Keratinocyte (primary cell): ENCODE measurements at regions not wholly inside any gene's neighbourhood (a gene's known extent, or its start where the extent isn't known, plus 50 kb on each side); places are given as distances from the start of the nearest gene placed in this dataset.

Experiments
- DNase-seq: peaks from one replicate; pipeline ENCODE4 v3.0.0-alpha.2; 2011; ENCODE audit warnings: low read depth, missing footprints, low spot score
- FAIRE-seq: peaks from 2 replicates; lab custom pipeline; 2011; peaks lifted over from hg19 to GRCh38; lab: Jason Lieb, UNC
- H2AFZ ChIP-seq: 2 replicates; pipeline ENCODE4 v1.6.0; 2012; ENCODE audit warnings: low read length, control low read depth, inconsistent platforms; ENCODE audit not compliant: control insufficient read depth
- H3K27ac ChIP-seq: 2 replicates; pipeline ENCODE4 v1.5.1; 2011; ENCODE audit warnings: low read length; ENCODE audit not compliant: control insufficient read depth, insufficient read depth
- H3K27me3 ChIP-seq: 3 replicates; pipeline ENCODE4 v1.6.0; 2011; ENCODE audit warnings: low read length; ENCODE audit not compliant: control insufficient read depth, insufficient read depth; ENCODE audit errors: extremely low read depth
- H3K36me3 ChIP-seq, 2 experiments: 2 replicates in 1 of 2; 3 replicates in 1 of 2; pipeline ENCODE4 v1.5.1; 2011; ENCODE audit warnings: low read length in 2 of 2, mild to moderate bottlenecking in 1 of 2; ENCODE audit not compliant: control insufficient read depth in 2 of 2, insufficient read depth in 2 of 2; ENCODE audit errors: extremely low read depth in 1 of 2
- H3K4me1 ChIP-seq: 3 replicates; pipeline ENCODE4 v1.5.1; 2011; ENCODE audit warnings: low read length; ENCODE audit not compliant: control insufficient read depth, insufficient read depth; ENCODE audit errors: extremely low read depth
- H3K4me2 ChIP-seq: 3 replicates; pipeline ENCODE4 v1.6.0; 2011; ENCODE audit warnings: low read depth, low read length; ENCODE audit not compliant: control insufficient read depth, insufficient read depth; ENCODE audit errors: extremely low read depth
- H3K4me3 ChIP-seq, 3 experiments: fragments of 200-600 bp in 1 of 3; sonication (generic) in 1 of 3; 2 replicates in 2 of 3; 3 replicates in 1 of 3; pipeline ENCODE4 v1.5.1; 2011 to 2016; ENCODE audit warnings: low read length in 3 of 3, mild to moderate bottlenecking in 3 of 3, control low read depth in 2 of 3, inconsistent platforms in 1 of 3, low read depth in 1 of 3, mixed read lengths in 1 of 3, mixed run types in 1 of 3, moderate library complexity in 1 of 3; ENCODE audit not compliant: control insufficient read depth in 2 of 3, insufficient read depth in 2 of 3; ENCODE audit errors: extremely low read depth in 1 of 3
- H3K79me2 ChIP-seq: 2 replicates; pipeline ENCODE4 v1.6.0; 2012; ENCODE audit warnings: low read length; ENCODE audit not compliant: control insufficient read depth, insufficient read depth
- H3K9ac ChIP-seq: 3 replicates; pipeline ENCODE4 v1.6.0; 2011; ENCODE audit warnings: low read length; ENCODE audit not compliant: control insufficient read depth, insufficient read depth; ENCODE audit errors: extremely low read depth
- H3K9me1 ChIP-seq: 3 replicates; pipeline ENCODE4 v1.6.0; 2011; ENCODE audit warnings: low read length; ENCODE audit not compliant: control insufficient read depth, insufficient read depth; ENCODE audit errors: extremely low read depth
- H3K9me3 ChIP-seq: 2 replicates; pipeline ENCODE4 v1.5.1; 2012; ENCODE audit warnings: low read depth, low read length; ENCODE audit not compliant: control insufficient read depth
- H4K20me1 ChIP-seq: 3 replicates; pipeline ENCODE4 v1.6.0; 2011; ENCODE audit warnings: low read length; ENCODE audit not compliant: control insufficient read depth, insufficient read depth; ENCODE audit errors: extremely low read depth
- EZH2 ChIP-seq: IDR thresholded peaks from one replicate; pipeline ENCODE4 v1.6.1; 2012; ENCODE audit warnings: inconsistent platforms, mild to moderate bottlenecking, low read length, moderate library complexity
- dilution Hi-C: fragments of 300-500 bp; cut with MboI; formaldehyde crosslinking; loops from one replicate; pipeline ENCODE4 v1.7.0; 2020; ENCODE audit warnings: low sequenced_read_pairs; ENCODE audit not compliant: extremely low pct_ligation_motif_present
- TF ChIP-seq, protein P1 (sequence below), 3 experiments: IDR thresholded peaks in 1 of 3; conservative IDR thresholded peaks in 1 of 3; optimal IDR thresholded peaks in 1 of 3; 2 replicates in 2 of 3; 3 replicates in 1 of 3; pipeline versions ENCODE3 to v1.5.1; 2011; ENCODE audit warnings: low read length in 3 of 3, mild to moderate bottlenecking in 3 of 3, moderate library complexity in 2 of 3, control low read depth in 1 of 3, inconsistent platforms in 1 of 3; ENCODE audit not compliant: insufficient read depth in 2 of 3; ENCODE audit errors: extremely low read depth in 1 of 3

DNA sequence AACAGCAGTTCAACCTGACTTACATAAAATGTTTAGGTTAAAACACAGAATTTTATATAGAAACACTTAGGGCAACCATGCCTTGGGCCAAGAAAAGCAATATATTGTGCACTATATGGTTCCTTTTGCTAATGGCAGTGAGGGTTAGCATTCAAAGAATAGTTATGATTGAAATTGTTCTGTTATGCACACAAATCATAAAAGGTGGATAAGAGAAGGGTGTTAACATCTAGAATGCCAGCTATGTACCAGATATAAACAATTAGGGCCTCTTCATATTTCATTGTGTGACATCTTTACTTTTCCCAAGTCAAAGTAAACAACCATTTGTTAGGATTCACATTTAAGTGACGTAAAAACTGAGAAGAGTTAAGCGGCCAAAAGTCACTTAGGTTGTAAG is 308.0 kb upstream of the B3GALT2 start:
- TF ChIP-seq, protein P1, sequence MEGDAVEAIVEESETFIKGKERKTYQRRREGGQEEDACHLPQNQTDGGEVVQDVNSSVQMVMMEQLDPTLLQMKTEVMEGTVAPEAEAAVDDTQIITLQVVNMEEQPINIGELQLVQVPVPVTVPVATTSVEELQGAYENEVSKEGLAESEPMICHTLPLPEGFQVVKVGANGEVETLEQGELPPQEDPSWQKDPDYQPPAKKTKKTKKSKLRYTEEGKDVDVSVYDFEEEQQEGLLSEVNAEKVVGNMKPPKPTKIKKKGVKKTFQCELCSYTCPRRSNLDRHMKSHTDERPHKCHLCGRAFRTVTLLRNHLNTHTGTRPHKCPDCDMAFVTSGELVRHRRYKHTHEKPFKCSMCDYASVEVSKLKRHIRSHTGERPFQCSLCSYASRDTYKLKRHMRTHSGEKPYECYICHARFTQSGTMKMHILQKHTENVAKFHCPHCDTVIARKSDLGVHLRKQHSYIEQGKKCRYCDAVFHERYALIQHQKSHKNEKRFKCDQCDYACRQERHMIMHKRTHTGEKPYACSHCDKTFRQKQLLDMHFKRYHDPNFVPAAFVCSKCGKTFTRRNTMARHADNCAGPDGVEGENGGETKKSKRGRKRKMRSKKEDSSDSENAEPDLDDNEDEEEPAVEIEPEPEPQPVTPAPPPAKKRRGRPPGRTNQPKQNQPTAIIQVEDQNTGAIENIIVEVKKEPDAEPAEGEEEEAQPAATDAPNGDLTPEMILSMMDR (optimal IDR thresholded peaks at IDR 0.05 in 1 of 3, IDR thresholded peaks at IDR 0.05 in 1 of 3, conservative IDR thresholded peaks at IDR 0.05 in 1 of 3; ENCODE audit: extremely low read depth in 1 of 3, insufficient read depth in 2 of 3, low read length in 3 of 3) = no peak
- TF ChIP-seq EZH2 = no peak
- dilution Hi-C loops = no loop called here
- H3K9ac ChIP-seq = no peak overlapping the region
- H2AFZ ChIP-seq = no peak overlapping the region
- H3K9me1 ChIP-seq = no peaks in the 10 kb centered on the region
- DNase-seq (no peak), FAIRE-seq (no peak)
- no peak overlapping the region for H3K4me3 ChIP-seq
- no peaks in the 10 kb centered on the region for H3K9me3 ChIP-seq
- H4K20me1 ChIP-seq = no peaks in the 10 kb centered on the region
- H3K79me2 ChIP-seq = no peaks in the 10 kb centered on the region
- H3K4me2 ChIP-seq = no peak overlapping the region
- no peaks in the 10 kb centered on the region for H3K36me3 ChIP-seq
- no peaks in the 10 kb centered on the region for H3K4me1 ChIP-seq
- H3K27ac ChIP-seq = no peak overlapping the region
- H3K27me3 ChIP-seq = no peaks in the 10 kb centered on the region

- no peaks in the 10 kb centered on the region for H3K79me2 ChIP-seq
- no peaks in the 10 kb centered on the region for H3K27me3 ChIP-seq
- no peaks in the 10 kb centered on the region for H3K9me1 ChIP-seq
- no peaks in the 10 kb centered on the region for H4K20me1 ChIP-seq
- no peak overlapping the region for H3K4me3 ChIP-seq
- H3K27ac ChIP-seq = no peak overlapping the region
- peaks cover 5% of the 10 kb centered on the region for H3K4me1 ChIP-seq
- no peaks in the 10 kb centered on the region for H3K9me3 ChIP-seq
- no peak overlapping the region for H3K9ac ChIP-seq
- dilution Hi-C loops = no loop called here
- H2AFZ ChIP-seq = no peak overlapping the region
- DNase-seq = no peak
- TF ChIP-seq, protein P1 (optimal IDR thresholded peaks at IDR 0.05 in 1 of 3, IDR thresholded peaks at IDR 0.05 in 1 of 3, conservative IDR thresholded peaks at IDR 0.05 in 1 of 3; ENCODE audit: extremely low read depth in 1 of 3, insufficient read depth in 2 of 3, low read length in 3 of 3) = no peak
- TF ChIP-seq EZH2 = no peak
- FAIRE-seq = no peak
- H3K4me2 ChIP-seq = no peak overlapping the region
- H3K36me3 ChIP-seq = no peaks in the 10 kb centered on the region
These were observed 302.8 kb upstream of the B3GALT2 start for GRCh38 chr1:193489191-193489590.
